Neural progenitor cell (in vitro differentiated cells): ENCODE measurements at regions not wholly inside any gene's neighbourhood (a gene's known extent, or its start where the extent isn't known, plus 50 kb on each side); places are given as distances from the start of the nearest gene placed in this dataset.

Experiments used
- DNase-seq: peaks from one replicate; pipeline ENCODE4 v3.0.0-alpha.2; 2016; ENCODE audit warnings: low spot score
- H2AFZ ChIP-seq: fragments of 200-600 bp; sonication (generic); replicated peaks from 2 replicates; pipeline ENCODE4 v1.6.1; 2016; ENCODE audit warnings: antibody characterized with exemption
- H3F3A ChIP-seq: fragments of 200-600 bp; sonication (generic); 2 replicates; pipeline ENCODE4 v1.6.1; 2016; ENCODE audit warnings: antibody characterized with exemption, low read depth
- H3K27ac ChIP-seq: fragments of 200-600 bp; sonication (generic); 2 replicates; pipeline ENCODE4 v1.5.1; 2016; ENCODE audit warnings: mild to moderate bottlenecking
- H3K27me3 ChIP-seq: fragments of 200-600 bp; sonication (generic); 2 replicates; pipeline ENCODE4 v1.6.1; 2016; ENCODE audit warnings: mild to moderate bottlenecking, moderate library complexity
- H3K36me3 ChIP-seq: fragments of 200-600 bp; sonication (generic); 2 replicates; pipeline ENCODE4 v1.5.1; 2016
- H3K4me1 ChIP-seq: fragments of 200-600 bp; sonication (generic); 2 replicates; pipeline ENCODE4 v1.6.1; 2016; ENCODE audit warnings: mixed run types
- H3K4me2 ChIP-seq: fragments of 200-600 bp; sonication (generic); 2 replicates; pipeline ENCODE4 v1.6.1; 2016
- H3K4me3 ChIP-seq: fragments of 200-600 bp; sonication (generic); 2 replicates; pipeline ENCODE4 v1.5.1; 2016
- H3K79me2 ChIP-seq: fragments of 200-600 bp; sonication (generic); 2 replicates; pipeline ENCODE4 v1.6.1; 2016; ENCODE audit warnings: low read depth
- H3K9ac ChIP-seq: fragments of 200-600 bp; sonication (generic); 2 replicates; pipeline ENCODE4 v1.6.1; 2016
- H3K9me3 ChIP-seq: fragments of 200-600 bp; sonication (generic); 2 replicates; pipeline ENCODE4 v1.5.1; 2016; ENCODE audit warnings: low read depth
- H4K20me1 ChIP-seq: fragments of 200-600 bp; sonication (generic); 2 replicates; pipeline ENCODE4 v1.6.1; 2016; ENCODE audit warnings: low read depth
- H3K27ac Mint-ChIP-seq: 3 replicates; pipeline ENCODE4 v1.8.0; 2021; ENCODE audit warnings: mixed read lengths
- H3K27me3 Mint-ChIP-seq: 2 replicates; pipeline ENCODE4 v1.8.0; 2022; ENCODE audit warnings: low read depth, mild to moderate bottlenecking, inconsistent platforms, moderate library complexity, mixed read lengths; ENCODE audit not compliant: insufficient read depth
- H3K36me3 Mint-ChIP-seq: 3 replicates; pipeline ENCODE4 v1.8.0; 2021; ENCODE audit warnings: mixed read lengths
- H3K4me1 Mint-ChIP-seq: 3 replicates; pipeline ENCODE4 v1.8.0; 2021; ENCODE audit warnings: mixed read lengths
- H3K4me3 Mint-ChIP-seq: 3 replicates; pipeline ENCODE4 v1.8.0; 2021; ENCODE audit warnings: mild to moderate bottlenecking, moderate library complexity, mixed read lengths
- H3K9me3 Mint-ChIP-seq: 3 replicates; pipeline ENCODE4 v1.8.0; 2020; ENCODE audit warnings: mixed read lengths
- EZH2 ChIP-seq: fragments of 200-600 bp; sonication (generic); IDR thresholded peaks from 2 replicates; pipeline ENCODE4 v1.6.1; 2017; ENCODE audit warnings: antibody characterized with exemption, mild to moderate bottlenecking, moderate library complexity
- EZH2phosphoT487 ChIP-seq: fragments of 200-600 bp; sonication (generic); IDR thresholded peaks from 2 replicates; pipeline ENCODE4 v1.6.1; 2017; ENCODE audit warnings: antibody characterized with exemption
- TF ChIP-seq, protein P1 (sequence below): fragments of 200-600 bp; sonication (generic); IDR thresholded peaks from 2 replicates; pipeline ENCODE4 v1.5.1; 2017; ENCODE audit warnings: antibody characterized with exemption, mild to moderate bottlenecking

DNA sequence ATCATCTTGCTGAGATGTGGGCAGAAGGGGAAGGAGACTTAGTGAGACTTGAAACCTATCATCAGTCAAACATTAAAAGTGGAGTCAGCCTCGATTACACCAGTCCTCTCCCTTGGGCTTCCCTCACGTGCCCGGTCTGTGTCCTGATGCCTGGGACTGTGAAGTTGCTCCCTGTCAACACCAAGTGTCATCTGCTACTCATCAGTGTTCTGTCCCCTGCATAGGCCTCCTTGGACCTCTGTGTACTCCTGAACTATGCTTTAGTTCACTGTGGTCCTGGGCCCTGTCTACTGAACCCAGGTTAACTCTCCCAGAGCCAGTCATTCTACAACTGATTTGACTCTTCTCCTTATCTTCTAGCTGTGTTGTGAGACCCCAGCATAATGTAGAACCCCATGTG lies 506.3 kb downstream of the TYW1 start:
- Histone ChIP-seq H3K9ac (no peak overlapping the region), H3K4me3 (no peak overlapping the region), H3K4me2 (no peak overlapping the region), H3K27me3 (no peaks in the 10 kb centered on the region), H3K79me2 (no peaks in the 10 kb centered on the region), H2AFZ (no peak overlapping the region), H3K4me1 (no peaks in the 10 kb centered on the region), H3K27ac (no peak overlapping the region), H3K9me3 (no peaks in the 10 kb centered on the region), H3F3A (no peaks in the 10 kb centered on the region), H4K20me1 (no peaks in the 10 kb centered on the region), H3K36me3 (no peaks in the 10 kb centered on the region)
- H3K27ac Mint-ChIP-seq = no peak overlapping the region
- TF ChIP-seq EZH2 = no peak
- no peak for TF ChIP-seq EZH2phosphoT487
- TF ChIP-seq, protein P1, sequence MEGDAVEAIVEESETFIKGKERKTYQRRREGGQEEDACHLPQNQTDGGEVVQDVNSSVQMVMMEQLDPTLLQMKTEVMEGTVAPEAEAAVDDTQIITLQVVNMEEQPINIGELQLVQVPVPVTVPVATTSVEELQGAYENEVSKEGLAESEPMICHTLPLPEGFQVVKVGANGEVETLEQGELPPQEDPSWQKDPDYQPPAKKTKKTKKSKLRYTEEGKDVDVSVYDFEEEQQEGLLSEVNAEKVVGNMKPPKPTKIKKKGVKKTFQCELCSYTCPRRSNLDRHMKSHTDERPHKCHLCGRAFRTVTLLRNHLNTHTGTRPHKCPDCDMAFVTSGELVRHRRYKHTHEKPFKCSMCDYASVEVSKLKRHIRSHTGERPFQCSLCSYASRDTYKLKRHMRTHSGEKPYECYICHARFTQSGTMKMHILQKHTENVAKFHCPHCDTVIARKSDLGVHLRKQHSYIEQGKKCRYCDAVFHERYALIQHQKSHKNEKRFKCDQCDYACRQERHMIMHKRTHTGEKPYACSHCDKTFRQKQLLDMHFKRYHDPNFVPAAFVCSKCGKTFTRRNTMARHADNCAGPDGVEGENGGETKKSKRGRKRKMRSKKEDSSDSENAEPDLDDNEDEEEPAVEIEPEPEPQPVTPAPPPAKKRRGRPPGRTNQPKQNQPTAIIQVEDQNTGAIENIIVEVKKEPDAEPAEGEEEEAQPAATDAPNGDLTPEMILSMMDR = no peak
- peaks cover 6% of the 10 kb centered on the region for H3K27me3 Mint-ChIP-seq
- no peak for DNase-seq
- no peaks in the 10 kb centered on the region for H3K4me1 Mint-ChIP-seq
- no peak overlapping the region for H3K4me3 Mint-ChIP-seq
- H3K36me3 Mint-ChIP-seq = no peaks in the 10 kb centered on the region
- peaks cover 16% of the 10 kb centered on the region for H3K9me3 Mint-ChIP-seq

DNA sequence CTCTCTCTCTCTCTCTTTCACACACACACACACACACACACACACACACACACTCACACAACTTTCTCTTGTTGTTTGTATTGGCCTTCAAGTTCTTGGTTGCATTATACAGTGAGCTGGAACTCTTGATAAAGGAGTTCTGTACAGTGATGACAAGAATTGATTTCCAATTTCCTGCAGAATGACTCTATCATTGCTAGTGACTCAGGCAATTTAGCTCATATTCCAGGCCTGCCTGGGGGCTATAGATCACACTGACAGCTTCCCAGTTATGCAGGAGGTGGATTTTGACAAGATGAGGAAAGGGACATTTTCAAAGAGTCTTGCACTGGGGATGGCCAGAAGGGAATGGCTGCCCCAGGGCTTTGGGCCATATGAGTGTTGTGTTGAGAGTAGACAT lies 508.8 kb downstream of the TYW1 start:
- Histone ChIP-seq H3K27ac (no peak overlapping the region), H3K4me1 (no peaks in the 10 kb centered on the region), H3F3A (no peaks in the 10 kb centered on the region), H3K27me3 (no peaks in the 10 kb centered on the region), H3K79me2 (no peaks in the 10 kb centered on the region), H3K36me3 (no peaks in the 10 kb centered on the region), H2AFZ (no peak overlapping the region), H3K9me3 (no peaks in the 10 kb centered on the region), H3K4me2 (no peak overlapping the region), H4K20me1 (no peaks in the 10 kb centered on the region), H3K4me3 (no peak overlapping the region), H3K9ac (no peak overlapping the region)
- no peaks in the 10 kb centered on the region for H3K36me3 Mint-ChIP-seq
- H3K9me3 Mint-ChIP-seq = peaks cover 8% of the 10 kb centered on the region
- no peak overlapping the region for H3K4me3 Mint-ChIP-seq
- peaks cover 3% of the 10 kb centered on the region for H3K27me3 Mint-ChIP-seq
- no peak for TF ChIP-seq EZH2
- TF ChIP-seq, protein P1 = no peak
- TF ChIP-seq EZH2phosphoT487 = no peak
- H3K4me1 Mint-ChIP-seq = no peaks in the 10 kb centered on the region
- H3K27ac Mint-ChIP-seq = no peak overlapping the region
- DNase-seq = no peak

DNA sequence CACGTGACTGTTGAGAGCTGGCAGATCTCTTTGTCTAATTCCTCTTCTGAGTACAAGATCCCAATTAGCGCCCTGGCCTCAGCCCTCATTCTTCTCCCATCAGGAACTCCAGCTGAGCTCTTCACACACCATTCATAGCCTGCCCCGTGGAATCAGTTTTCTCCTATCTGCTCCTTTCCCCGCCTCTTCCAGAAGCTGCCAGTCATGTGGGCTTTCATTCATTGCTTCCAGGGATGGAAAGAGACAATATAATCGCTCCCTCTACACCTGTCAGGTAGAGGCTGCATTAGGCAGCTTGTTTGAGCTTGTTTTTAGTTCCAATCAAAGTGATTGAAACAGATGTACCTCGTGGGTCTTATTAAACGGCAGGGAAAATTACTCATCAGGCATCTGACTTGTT lies 515.8 kb downstream of the TYW1 start:
- Histone ChIP-seq H3K27ac (peak overlapping the region; percentile 25), H3F3A (peaks cover 7% of the 10 kb centered on the region), H3K79me2 (no peaks in the 10 kb centered on the region), H3K9ac (no peak overlapping the region), H3K36me3 (no peaks in the 10 kb centered on the region), H3K4me2 (peak overlapping the region; percentile 45), H3K4me1 (peaks cover 9% of the 10 kb centered on the region), H2AFZ (peak overlapping the region; percentile 20), H3K4me3 (no peak overlapping the region), H3K9me3 (peaks cover 3% of the 10 kb centered on the region), H4K20me1 (no peaks in the 10 kb centered on the region), H3K27me3 (no peaks in the 10 kb centered on the region)
- H3K36me3 Mint-ChIP-seq = no peaks in the 10 kb centered on the region
- peaks cover 4% of the 10 kb centered on the region for H3K4me1 Mint-ChIP-seq
- DNase-seq = peak; percentile 50
- no peak overlapping the region for H3K27ac Mint-ChIP-seq
- H3K9me3 Mint-ChIP-seq = peaks cover 6% of the 10 kb centered on the region
- peaks cover 2% of the 10 kb centered on the region for H3K27me3 Mint-ChIP-seq
- no peak for TF ChIP-seq EZH2
- TF ChIP-seq, protein P1 = no peak
- TF ChIP-seq EZH2phosphoT487 = no peak
- no peak overlapping the region for H3K4me3 Mint-ChIP-seq

DNA sequence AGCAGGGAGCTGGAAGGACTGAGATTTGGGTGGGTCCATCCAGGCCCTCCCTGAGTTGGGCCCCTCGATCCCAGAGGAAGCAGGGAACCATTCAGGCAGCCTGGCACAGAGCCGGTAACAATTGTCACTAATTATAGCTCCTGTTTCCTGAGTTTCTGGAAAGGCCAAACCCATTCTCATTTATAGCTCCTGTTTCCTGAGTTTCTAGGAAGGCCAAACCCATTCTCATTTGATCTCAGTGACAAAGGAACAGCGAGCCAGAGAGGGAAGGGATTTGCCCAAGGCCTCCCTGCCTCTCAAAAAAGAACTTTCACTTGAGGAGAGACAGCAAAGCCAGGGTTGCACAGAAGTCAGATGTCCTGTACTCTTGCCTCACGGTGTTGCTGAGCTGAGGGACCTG lies 521.9 kb downstream of the TYW1 start:
- no peaks in the 10 kb centered on the region for H3K36me3 ChIP-seq
- no peak overlapping the region for H3K4me3 ChIP-seq
- H3K36me3 Mint-ChIP-seq = no peaks in the 10 kb centered on the region
- no peaks in the 10 kb centered on the region for H3K27me3 ChIP-seq
- H3K9me3 ChIP-seq = no peaks in the 10 kb centered on the region
- H3K4me1 Mint-ChIP-seq = peaks cover 8% of the 10 kb centered on the region
- H3K4me1 ChIP-seq = peaks cover 5% of the 10 kb centered on the region
- H4K20me1 ChIP-seq = no peaks in the 10 kb centered on the region
- no peak overlapping the region for H3K4me3 Mint-ChIP-seq
- peaks cover 8% of the 10 kb centered on the region for H3K27me3 Mint-ChIP-seq
- no peak overlapping the region for H3K27ac ChIP-seq
- H3F3A ChIP-seq = peaks cover 12% of the 10 kb centered on the region
- H3K4me2 ChIP-seq = no peak overlapping the region
- DNase-seq = no peak
- H3K27ac Mint-ChIP-seq = no peak overlapping the region
- H3K9ac ChIP-seq = no peak overlapping the region
- peak overlapping the region; percentile 29 for H2AFZ ChIP-seq
- peaks cover 14% of the 10 kb centered on the region for H3K9me3 Mint-ChIP-seq
- H3K79me2 ChIP-seq = no peaks in the 10 kb centered on the region
- TF ChIP-seq, protein P1 = no peak
- TF ChIP-seq EZH2phosphoT487 (no peak), EZH2 (no peak)
